HG02798 (cell line): ENCODE measurements at regions not wholly inside any gene's neighbourhood (a gene's known extent, or its start where the extent isn't known, plus 50 kb on each side); places are given as distances from the start of the nearest gene placed in this dataset.

Source experiments
- ATAC-seq: cut with Tn5 transposase; IDR thresholded peaks from one replicate; pipeline ENCODE4 v1.9.1; 2021; ENCODE audit warnings: mild to moderate bottlenecking; ENCODE audit not compliant: unreplicated experiment, poor library complexity

GRCh38 chr2:67462738-67463496 lies 65.8 kb downstream of the ETAA1 start:
- ATAC-seq = no peak

GRCh38 chr2:67463810-67464209 lies 66.7 kb downstream of the ETAA1 start:
- no peak for ATAC-seq

GRCh38 chr2:67465623-67466022 lies 68.5 kb downstream of the ETAA1 start:
- no peak for ATAC-seq

- no peak for ATAC-seq
Measured at GRCh38 chr2:67466734-67467133, 69.6 kb downstream of the ETAA1 start.

GRCh38 chr2:67471681-67472080 lies 74.5 kb downstream of the ETAA1 start:
- ATAC-seq = no peak

GRCh38 chr2:67476809-67477790 lies 80.0 kb downstream of the ETAA1 start:
- ATAC-seq = no peak

GRCh38 chr2:67479261-67479660 lies 82.1 kb downstream of the ETAA1 start:
- ATAC-seq = no peak

- ATAC-seq = no peak
Measured at GRCh38 chr2:67485431-67485830, 88.3 kb downstream of the ETAA1 start.

- ATAC-seq = no peak
Measured at GRCh38 chr2:67486041-67486796, 89.1 kb downstream of the ETAA1 start.

- no peak for ATAC-seq
Measured at GRCh38 chr2:67487993-67488392, 90.9 kb downstream of the ETAA1 start.

GRCh38 chr2:67489396-67489795 lies 92.3 kb downstream of the ETAA1 start:
- ATAC-seq = no peak

- no peak for ATAC-seq
Measured at GRCh38 chr2:67498931-67499330, 101.8 kb downstream of the ETAA1 start.

GRCh38 chr2:67499989-67500388 lies 102.9 kb downstream of the ETAA1 start:
- ATAC-seq = no peak

GRCh38 chr2:67500541-67500940 lies 103.4 kb downstream of the ETAA1 start:
- ATAC-seq = no peak

GRCh38 chr2:67502346-67503065 lies 105.4 kb downstream of the ETAA1 start:
- no peak for ATAC-seq

GRCh38 chr2:67503066-67503795 lies 106.1 kb downstream of the ETAA1 start:
- no peak for ATAC-seq

- ATAC-seq = no peak
Measured at GRCh38 chr2:67510745-67511144, 113.6 kb downstream of the ETAA1 start.

GRCh38 chr2:67514515-67514914 lies 117.4 kb downstream of the ETAA1 start:
- no peak for ATAC-seq

- no peak for ATAC-seq
Measured at GRCh38 chr2:67515056-67515455, 117.9 kb downstream of the ETAA1 start.
